ENCODE measurements at regions not wholly inside any gene's neighbourhood (a gene's known extent, or its start where the extent isn't known, plus 50 kb on each side); places are given as distances from the start of the nearest gene placed in this dataset.

- no peak for TF ChIP-seq JUN (IDR thresholded peaks at IDR 0.05; ENCODE audit: borderline replicate concordance, insufficient read depth, insufficient read length, low read depth)
- no peak for TF ChIP-seq CTCF (IDR thresholded peaks at IDR 0.05; ENCODE audit: extremely low read depth in 1 of 2, insufficient read depth in 1 of 2, low read depth in 1 of 2, low read length in 2 of 2)
- no peak for TF ChIP-seq POLR2A (IDR thresholded peaks at IDR 0.05; ENCODE audit: low read depth, low read length)
These were observed 599.5 kb upstream of the EPHA6 start for GRCh38 chr3:96214941-96215340.

Measured in endothelial cell of umbilical vein (primary cell).